ENCODE measurements at regions not wholly inside any gene's neighbourhood (a gene's known extent, or its start where the extent isn't known, plus 50 kb on each side); places are given as distances from the start of the nearest gene placed in this dataset.

- H3K4me3 ChIP-seq (ENCODE audit: low read depth, poor library complexity, severe bottlenecking), result no peak overlapping the region
- WGBS, 2 donors, result 94 to 95% methylated on average over 5 of the region's 5 CpGs
- intact Hi-C loops (cut with DNase I; ENCODE audit: low total_unique reads), result no loop called here
- no peak for DNase-seq (ENCODE audit: low spot score in 2 of 2)
- TF ChIP-seq POLR2A (IDR thresholded peaks at IDR 0.05) (no peak), CTCF (IDR thresholded peaks at IDR 0.05) (no peak)
Observed at GRCh38 chr3:124303305-124303910, 311.5 kb upstream of the ROPN1 start.

GRCh38 chr3:124306665-124307064, 314.7 kb upstream of the ROPN1 start:
- TF ChIP-seq CTCF (IDR thresholded peaks at IDR 0.05), result no peak
- TF ChIP-seq POLR2A (IDR thresholded peaks at IDR 0.05), result no peak
- DNase-seq (ENCODE audit: low spot score in 2 of 2), result no peak
- no peak overlapping the region for H3K4me3 ChIP-seq (ENCODE audit: low read depth, poor library complexity, severe bottlenecking)
- intact Hi-C loops (cut with DNase I; ENCODE audit: low total_unique reads), result no loop called here

- TF ChIP-seq CTCF (IDR thresholded peaks at IDR 0.05) (no peak), POLR2A (IDR thresholded peaks at IDR 0.05) (no peak)
- no peak overlapping the region for H3K4me3 ChIP-seq (ENCODE audit: low read depth, poor library complexity, severe bottlenecking)
- no peak for DNase-seq (ENCODE audit: low spot score in 2 of 2)
- 85 to 90% methylated on average over 3 of the region's 3 CpGs for WGBS, 2 donors
- intact Hi-C loops (cut with DNase I; ENCODE audit: low total_unique reads), result no loop called here
Observed at GRCh38 chr3:124313621-124314020, 321.7 kb upstream of the ROPN1 start.

- intact Hi-C loops (cut with DNase I; ENCODE audit: low total_unique reads), result no loop called here
Observed at GRCh38 chr3:124315215-124316033, 323.5 kb upstream of the ROPN1 start.

GRCh38 chr3:124316034-124316287, 324.0 kb upstream of the ROPN1 start:
- no peak overlapping the region for H3K4me3 ChIP-seq (ENCODE audit: low read depth, poor library complexity, severe bottlenecking)
- intact Hi-C loops (cut with DNase I; ENCODE audit: low total_unique reads), result no loop called here
- 79 to 80% methylated on average over 5 of the region's 5 CpGs for WGBS, 2 donors
- TF ChIP-seq CTCF (IDR thresholded peaks at IDR 0.05) (no peak), POLR2A (IDR thresholded peaks at IDR 0.05) (no peak)
- no peak for DNase-seq (ENCODE audit: low spot score in 2 of 2)

More at GRCh38 chr3:124315215-124316033, 323.5 kb upstream of the ROPN1 start:
- TF ChIP-seq CTCF (IDR thresholded peaks at IDR 0.05) (no peak), POLR2A (IDR thresholded peaks at IDR 0.05) (no peak)
- DNase-seq (ENCODE audit: low spot score in 2 of 2), result no peak
- no peak overlapping the region for H3K4me3 ChIP-seq (ENCODE audit: low read depth, poor library complexity, severe bottlenecking)
- WGBS, 2 donors, result 76 to 78% methylated on average over 9 of the region's 9 CpGs

- intact Hi-C loops (cut with DNase I; ENCODE audit: low total_unique reads), result no loop called here
- no peak for TF ChIP-seq POLR2A (IDR thresholded peaks at IDR 0.05)
- TF ChIP-seq CTCF (IDR thresholded peaks at IDR 0.05), result no peak
- 84 to 89% methylated on average over 3 of the region's 3 CpGs for WGBS, 2 donors
- H3K4me3 ChIP-seq (ENCODE audit: low read depth, poor library complexity, severe bottlenecking), result no peak overlapping the region
- no peak for DNase-seq (ENCODE audit: low spot score in 2 of 2)
Observed at GRCh38 chr3:124318014-124318413, 326.1 kb upstream of the ROPN1 start.
